Endodermal cell (in vitro differentiated cells): ENCODE measurements at regions not wholly inside any gene's neighbourhood (a gene's known extent, or its start where the extent isn't known, plus 50 kb on each side); places are given as distances from the start of the nearest gene placed in this dataset.

Experiments
- DNase-seq: peaks from one replicate; pipeline ENCODE4 v3.0.0-alpha.2; 2017
- H3K27ac ChIP-seq: 2 replicates; pipeline ENCODE4 v1.5.1; 2013; ENCODE audit warnings: mild to moderate bottlenecking, low read depth, low read length, moderate library complexity
- H3K27me3 ChIP-seq: 2 replicates; pipeline ENCODE4 v1.6.1; 2013; ENCODE audit warnings: mild to moderate bottlenecking, low read length, moderate library complexity; ENCODE audit not compliant: insufficient read depth, control insufficient read depth, poor library complexity, severe bottlenecking
- H3K36me3 ChIP-seq: 2 replicates; pipeline ENCODE4 v1.7.0; 2013; ENCODE audit warnings: mild to moderate bottlenecking, low read length, moderate library complexity; ENCODE audit not compliant: control insufficient read depth, insufficient read depth
- H3K4me1 ChIP-seq: one replicate; pipeline ENCODE4 v1.7.0; 2013; ENCODE audit warnings: low read length; ENCODE audit not compliant: control insufficient read depth, insufficient read depth
- H3K4me3 ChIP-seq: 2 replicates; pipeline ENCODE4 v1.5.1; 2013; ENCODE audit warnings: mild to moderate bottlenecking, low read length, moderate library complexity
- H3K9ac ChIP-seq: 2 replicates; pipeline ENCODE4 v1.6.1; 2013; ENCODE audit warnings: mild to moderate bottlenecking, low read length, moderate library complexity; ENCODE audit not compliant: poor library complexity, severe bottlenecking; ENCODE audit errors: extremely low read depth
- H3K9me3 ChIP-seq: 2 replicates; pipeline ENCODE4 v1.6.1; 2013; ENCODE audit warnings: mild to moderate bottlenecking, low read length, moderate library complexity; ENCODE audit not compliant: control insufficient read depth
- H3K27ac Mint-ChIP-seq: 2 replicates; pipeline ENCODE4 v1.8.0; 2020; ENCODE audit warnings: mixed read lengths
- H3K27me3 Mint-ChIP-seq: 2 replicates; pipeline ENCODE4 v1.8.0; 2021; ENCODE audit warnings: mild to moderate bottlenecking, mixed read lengths; ENCODE audit not compliant: insufficient read depth
- H3K36me3 Mint-ChIP-seq: 2 replicates; pipeline ENCODE4 v1.8.0; 2020; ENCODE audit warnings: low read depth, mixed read lengths
- H3K4me1 Mint-ChIP-seq: 2 replicates; pipeline ENCODE4 v1.8.0; 2020; ENCODE audit warnings: mixed read lengths
- H3K4me3 Mint-ChIP-seq: 2 replicates; pipeline ENCODE4 v1.8.0; 2020; ENCODE audit warnings: mild to moderate bottlenecking, moderate library complexity, mixed read lengths
- H3K9me3 Mint-ChIP-seq: 2 replicates; pipeline ENCODE4 v1.8.0; 2020; ENCODE audit warnings: mild to moderate bottlenecking, mixed read lengths
- WGBS, 2 experiments: methylation state at CpG; one replicate each; pipeline versions ENCODE4 v1.1.5 to v1.1.7; 2013; ENCODE audit warnings: missing lambda C conversion rate in 2 of 2, mixed read lengths in 1 of 2; ENCODE audit not compliant: insufficient coverage in 1 of 2, insufficient read length in 1 of 2; 5-methylcytosine and 5-hydroxymethylcytosine counted together
- TF ChIP-seq, protein P1 (sequence below): fragments of 200-600 bp; sonication (generic); conservative IDR thresholded peaks from 2 replicates; pipeline ENCODE4 v1.5.0; 2021; ENCODE audit warnings: antibody characterized with exemption, mild to moderate bottlenecking

DNA sequence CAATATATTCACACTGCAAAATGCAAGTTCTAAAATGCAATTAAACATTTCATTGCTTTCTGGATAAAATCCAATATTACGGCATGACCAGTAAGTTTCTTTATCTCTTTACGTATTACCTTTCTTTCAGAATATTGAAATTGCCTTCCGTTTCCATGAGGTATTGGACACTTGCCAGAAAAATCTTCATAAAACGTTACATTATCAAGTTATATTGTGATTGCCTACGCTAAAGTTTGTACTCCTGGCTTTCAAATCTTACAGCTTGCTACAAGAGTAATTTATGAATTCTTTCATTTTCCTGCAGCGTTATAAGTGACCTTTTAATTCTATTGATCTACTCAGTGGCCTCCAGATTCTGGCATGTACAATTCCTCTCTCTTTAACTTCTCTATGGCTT is 1349.3 kb downstream of the OTOL1 start:
- Histone ChIP-seq H3K27me3 (no peaks in the 10 kb centered on the region), H3K36me3 (no peaks in the 10 kb centered on the region), H3K4me3 (no peak overlapping the region), H3K9me3 (no peaks in the 10 kb centered on the region), H3K27ac (no peak overlapping the region), H3K9ac (no peak overlapping the region), H3K4me1 (no peaks in the 10 kb centered on the region)
- no peak overlapping the region for H3K4me3 Mint-ChIP-seq
- H3K9me3 Mint-ChIP-seq = peaks cover 7% of the 10 kb centered on the region
- H3K4me1 Mint-ChIP-seq = no peaks in the 10 kb centered on the region
- no peaks in the 10 kb centered on the region for H3K27me3 Mint-ChIP-seq
- WGBS, 2 experiments = 94 to 98% methylated on average over 5 to 6 of the region's 6 CpGs
- H3K36me3 Mint-ChIP-seq = peaks cover 6% of the 10 kb centered on the region
- TF ChIP-seq, protein P1, sequence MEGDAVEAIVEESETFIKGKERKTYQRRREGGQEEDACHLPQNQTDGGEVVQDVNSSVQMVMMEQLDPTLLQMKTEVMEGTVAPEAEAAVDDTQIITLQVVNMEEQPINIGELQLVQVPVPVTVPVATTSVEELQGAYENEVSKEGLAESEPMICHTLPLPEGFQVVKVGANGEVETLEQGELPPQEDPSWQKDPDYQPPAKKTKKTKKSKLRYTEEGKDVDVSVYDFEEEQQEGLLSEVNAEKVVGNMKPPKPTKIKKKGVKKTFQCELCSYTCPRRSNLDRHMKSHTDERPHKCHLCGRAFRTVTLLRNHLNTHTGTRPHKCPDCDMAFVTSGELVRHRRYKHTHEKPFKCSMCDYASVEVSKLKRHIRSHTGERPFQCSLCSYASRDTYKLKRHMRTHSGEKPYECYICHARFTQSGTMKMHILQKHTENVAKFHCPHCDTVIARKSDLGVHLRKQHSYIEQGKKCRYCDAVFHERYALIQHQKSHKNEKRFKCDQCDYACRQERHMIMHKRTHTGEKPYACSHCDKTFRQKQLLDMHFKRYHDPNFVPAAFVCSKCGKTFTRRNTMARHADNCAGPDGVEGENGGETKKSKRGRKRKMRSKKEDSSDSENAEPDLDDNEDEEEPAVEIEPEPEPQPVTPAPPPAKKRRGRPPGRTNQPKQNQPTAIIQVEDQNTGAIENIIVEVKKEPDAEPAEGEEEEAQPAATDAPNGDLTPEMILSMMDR = no peak
- H3K27ac Mint-ChIP-seq = no peak overlapping the region
- no peak for DNase-seq

- H3K9me3 Mint-ChIP-seq = peaks cover 7% of the 10 kb centered on the region
- H3K36me3 Mint-ChIP-seq = peaks cover 7% of the 10 kb centered on the region
- H3K4me1 Mint-ChIP-seq = no peaks in the 10 kb centered on the region
- Histone ChIP-seq H3K27ac (no peak overlapping the region), H3K36me3 (no peaks in the 10 kb centered on the region), H3K9ac (no peak overlapping the region), H3K27me3 (no peaks in the 10 kb centered on the region), H3K9me3 (no peaks in the 10 kb centered on the region), H3K4me1 (no peaks in the 10 kb centered on the region), H3K4me3 (no peak overlapping the region)
- TF ChIP-seq, protein P1 = no peak
- no peak overlapping the region for H3K4me3 Mint-ChIP-seq
- no peaks in the 10 kb centered on the region for H3K27me3 Mint-ChIP-seq
- DNase-seq = no peak
- H3K27ac Mint-ChIP-seq = no peak overlapping the region
These were observed 1350.9 kb downstream of the OTOL1 start for GRCh38 chr3:162847511-162847910.

DNA sequence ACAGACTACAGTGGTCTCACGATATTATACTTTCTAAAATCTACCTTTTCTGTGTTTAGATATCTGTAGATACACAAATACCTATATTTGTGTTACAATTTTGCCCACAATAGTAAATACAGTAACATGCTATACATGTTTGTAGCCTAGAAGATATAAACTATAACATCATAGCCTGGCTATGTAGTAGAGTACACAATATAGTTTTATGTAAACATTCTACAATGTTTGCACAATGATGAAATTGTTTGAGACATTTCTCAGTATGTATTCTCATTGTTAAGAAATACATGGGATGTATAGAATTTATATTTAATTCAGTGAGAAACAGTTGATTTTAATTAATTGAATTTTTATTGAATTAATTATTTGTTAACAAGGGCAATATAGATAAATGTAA is 1367.0 kb downstream of the OTOL1 start:
- H3K4me1 Mint-ChIP-seq = no peaks in the 10 kb centered on the region
- H3K4me3 ChIP-seq = no peak overlapping the region
- H3K27ac Mint-ChIP-seq = no peak overlapping the region
- H3K27me3 ChIP-seq = no peaks in the 10 kb centered on the region
- TF ChIP-seq, protein P1 = no peak
- H3K9ac ChIP-seq = no peak overlapping the region
- WGBS, 2 experiments = 100% methylated on average over 1 of the region's 1 CpG; no CpG with 5 or more reads in 1 of the 2 experiments
- no peak overlapping the region for H3K27ac ChIP-seq
- H3K4me3 Mint-ChIP-seq = no peak overlapping the region
- H3K27me3 Mint-ChIP-seq = no peaks in the 10 kb centered on the region
- H3K9me3 ChIP-seq = peaks cover 9% of the 10 kb centered on the region
- H3K4me1 ChIP-seq = no peaks in the 10 kb centered on the region
- peaks cover 4% of the 10 kb centered on the region for H3K9me3 Mint-ChIP-seq
- no peaks in the 10 kb centered on the region for H3K36me3 Mint-ChIP-seq
- H3K36me3 ChIP-seq = no peaks in the 10 kb centered on the region
- no peak for DNase-seq
